Transverse colon (tissue), 3 donors: ENCODE measurements at regions not wholly inside any gene's neighbourhood (a gene's known extent, or its start where the extent isn't known, plus 50 kb on each side); places are given as distances from the start of the nearest gene placed in this dataset.

ENCODE experiments used
- POLR2A ChIP-seq: fragments of 450-650 bp; IDR thresholded peaks from one replicate; pipeline ENCODE4 v1.6.1; 2016; ENCODE audit warnings: antibody characterized with exemption, mild to moderate bottlenecking, moderate library complexity
- POLR2AphosphoS5 ChIP-seq, 3 donors: sonication (generic); formaldehyde crosslinking; IDR thresholded peaks; one replicate each; pipeline ENCODE4 v1.6.1; 2016; ENCODE audit warnings: antibody characterized with exemption in 3 of 3

GRCh38 chr2:147511491-147511948 lies 333.3 kb upstream of the ACVR2A start:
- TF ChIP-seq POLR2A = no peak
- no peak for TF ChIP-seq POLR2AphosphoS5 (IDR thresholded peaks at IDR 0.05)
